GM13976 (cell line): ENCODE measurements at regions not wholly inside any gene's neighbourhood (a gene's known extent, or its start where the extent isn't known, plus 50 kb on each side); places are given as distances from the start of the nearest gene placed in this dataset.

Experiments used
- DNase-seq: peaks from one replicate; pipeline ENCODE4 v3.0.0; 2012; ENCODE audit warnings: low spot score
- CTCF ChIP-seq: IDR thresholded peaks from 2 replicates; pipeline ENCODE4 v1.5.1; 2012; ENCODE audit warnings: borderline replicate concordance, mild to moderate bottlenecking; ENCODE audit not compliant: insufficient read depth; ENCODE audit errors: extremely low read depth, missing control alignments, control extremely low read depth
- in situ Hi-C: fragments of 300-500 bp; cut with MboI; formaldehyde crosslinking; loops from one replicate; pipeline ENCODE4 v1.12.0; 2022; ENCODE audit warnings: low sequenced_read_pairs, mixed read lengths, inconsistent platforms; ENCODE audit not compliant: unreplicated experiment

DNA sequence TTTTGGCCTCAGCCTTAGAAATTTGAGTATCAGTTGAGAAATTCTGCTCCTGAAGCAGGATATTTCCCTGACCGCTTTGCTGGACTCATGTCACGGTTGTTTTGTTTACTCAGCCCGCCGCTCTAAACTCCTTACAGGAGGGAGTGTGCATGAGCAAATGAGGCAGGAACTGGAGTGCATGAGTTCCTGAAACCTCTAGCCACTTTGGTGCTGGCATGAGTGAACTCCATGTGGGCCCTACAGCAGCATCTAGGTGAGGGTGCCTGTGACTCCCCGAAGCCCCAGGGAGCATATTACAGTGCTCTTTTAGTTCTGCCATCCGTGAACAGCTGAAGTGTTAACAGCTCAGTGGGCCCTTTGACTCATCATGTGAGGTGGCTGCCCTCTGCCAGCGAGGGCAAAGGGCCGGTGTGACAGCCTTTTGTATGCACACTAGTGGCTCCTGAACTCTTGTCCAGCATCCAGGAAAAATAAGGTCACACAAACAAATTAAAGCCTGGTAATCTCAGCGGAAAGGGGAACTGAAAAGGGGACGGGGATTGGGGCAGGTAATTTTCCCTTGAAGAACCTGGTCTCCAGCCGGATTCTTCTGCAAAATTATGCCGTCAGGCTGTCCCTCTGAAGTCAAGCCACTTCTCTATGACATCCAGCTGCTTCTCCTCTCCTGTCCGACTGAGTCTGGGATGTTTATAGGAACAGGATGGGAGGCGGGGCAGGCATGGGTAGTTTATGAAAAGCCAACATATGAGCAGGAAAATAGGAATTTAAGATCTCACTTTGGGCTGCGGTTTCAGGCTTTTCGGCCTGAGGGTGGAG lies 1668.7 kb downstream of the SUCLG1 start:
- no peak for DNase-seq
- in situ Hi-C loops: no loop called here
- no peak for TF ChIP-seq CTCF

- in situ Hi-C loops: no loop called here
- no peak for TF ChIP-seq CTCF
- no peak for DNase-seq
These were observed 1669.3 kb downstream of the SUCLG1 start for GRCh38 chr2:82789851-82790205.

- in situ Hi-C loops: no loop called here
- TF ChIP-seq CTCF: no peak
- DNase-seq: no peak
These were observed 1677.7 kb downstream of the SUCLG1 start for GRCh38 chr2:82781176-82781915.

DNA sequence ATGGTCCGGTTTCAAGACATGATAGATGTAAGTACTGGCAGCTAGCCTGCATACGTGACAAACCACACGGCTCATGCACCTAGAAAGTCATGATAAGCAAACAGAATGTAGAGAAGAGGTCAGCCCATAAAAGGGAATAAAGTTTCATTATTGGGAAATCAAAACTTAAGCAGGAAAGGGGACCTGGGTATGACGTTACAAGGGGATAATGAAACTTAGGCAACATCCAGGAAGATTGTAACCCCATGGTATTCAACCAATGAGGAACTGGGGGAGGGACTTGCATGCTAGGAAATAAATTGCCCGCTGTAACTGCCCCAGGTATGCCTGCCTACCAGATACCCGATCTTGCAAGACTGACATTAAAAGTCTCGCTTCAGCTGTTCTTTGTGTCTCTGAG lies 1679.0 kb downstream of the SUCLG1 start:
- in situ Hi-C loops: no loop called here
- no peak for DNase-seq
- no peak for TF ChIP-seq CTCF

DNA sequence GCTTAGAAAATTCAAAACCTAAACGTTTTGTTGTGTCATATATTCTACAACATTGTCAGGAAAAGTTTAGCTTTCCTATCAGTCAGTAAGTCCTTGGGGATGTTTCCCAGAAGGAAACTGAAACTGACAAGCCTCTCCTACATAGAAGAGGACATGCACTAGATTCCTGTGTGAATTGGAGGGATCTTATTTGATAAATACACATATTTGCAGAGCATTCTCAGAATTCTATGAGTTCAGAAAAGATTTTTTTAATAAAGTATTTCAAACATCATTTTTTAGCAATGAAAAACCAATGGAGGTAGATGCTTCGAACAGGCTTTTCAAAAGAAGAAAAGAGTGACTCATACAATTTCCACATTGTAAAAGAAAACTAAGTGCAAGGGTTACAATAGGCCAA lies 1706.7 kb downstream of the SUCLG1 start:
- no peak for DNase-seq
- TF ChIP-seq CTCF: no peak
- in situ Hi-C loops: no loop called here

DNA sequence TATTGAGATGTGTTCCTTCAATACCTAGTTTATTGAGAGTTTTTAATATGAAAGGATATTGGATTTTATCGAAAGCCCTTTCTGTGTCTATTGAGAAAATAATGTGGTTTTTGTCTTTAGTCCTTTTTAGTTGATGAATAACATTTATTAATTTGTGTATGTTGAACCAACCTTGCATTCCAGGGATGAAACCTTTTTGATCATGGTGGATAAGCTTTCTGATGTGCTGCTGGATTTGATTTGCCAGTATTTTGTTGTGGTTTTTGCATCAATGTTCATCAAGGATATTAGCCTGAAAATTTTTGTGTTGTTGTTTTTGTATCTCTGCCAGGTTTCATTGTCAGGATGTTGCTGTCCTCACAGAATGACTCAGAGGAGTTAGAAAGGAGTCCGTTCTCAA lies 1710.4 kb downstream of the SUCLG1 start:
- no peak for DNase-seq
- in situ Hi-C loops: no loop called here
- TF ChIP-seq CTCF: no peak
